Spleen (tissue), 11 donors: ENCODE measurements at regions not wholly inside any gene's neighbourhood (a gene's known extent, or its start where the extent isn't known, plus 50 kb on each side); places are given as distances from the start of the nearest gene placed in this dataset.
"Not testable (repeated sequence)": the region's sequence is repeated elsewhere in the genome, so short reads cannot be mapped to it uniquely, and the experiment has no call there.

Experiments
- DNase-seq: peaks from one replicate; pipeline ENCODE4 v3.0.0-alpha.2; 2020
- H3K27ac ChIP-seq, 8 donors: fragments of 200-600 bp; sonication (generic) in 7 of 8; 1 replicate in 4 of 8; 2 replicates in 4 of 8; pipeline versions ENCODE4 v1.5.0 to v1.8.0; 2016 to 2021; ENCODE audit warnings: inconsistent platforms in 4 of 8, mild to moderate bottlenecking in 4 of 8, moderate library complexity in 1 of 8
- H3K27me3 ChIP-seq, 7 donors: fragments of 200-600 bp; sonication (generic) in 6 of 7; replicated peaks in 1 of 7; 1 replicate in 4 of 7; 2 replicates in 3 of 7; pipeline versions ENCODE4 v1.5.0 to v1.8.0; 2016 to 2021; ENCODE audit warnings: inconsistent platforms in 3 of 7, mild to moderate bottlenecking in 1 of 7
- H3K36me3 ChIP-seq, 6 donors: fragments of 200-600 bp; sonication (generic) in 5 of 6; 1 replicate in 4 of 6; 2 replicates in 2 of 6; pipeline versions ENCODE4 v1.5.0 to v1.8.0; 2016 to 2021; ENCODE audit warnings: inconsistent platforms in 2 of 6
- H3K4me1 ChIP-seq, 6 donors: fragments of 200-600 bp; sonication (generic) in 5 of 6; 1 replicate in 3 of 6; 2 replicates in 3 of 6; pipeline versions ENCODE4 v1.5.0 to v1.8.0; 2016 to 2021; ENCODE audit warnings: inconsistent platforms in 3 of 6
- H3K4me3 ChIP-seq, 8 donors: fragments of 200-600 bp; sonication (generic) in 7 of 8; 1 replicate in 4 of 8; 2 replicates in 4 of 8; pipeline versions ENCODE4 v1.5.0 to v1.8.0; 2016 to 2021; ENCODE audit warnings: inconsistent platforms in 4 of 8, mild to moderate bottlenecking in 4 of 8, moderate library complexity in 2 of 8
- H3K9me3 ChIP-seq, 8 donors: fragments of 200-600 bp; sonication (generic) in 7 of 8; 1 replicate in 4 of 8; 2 replicates in 4 of 8; pipeline versions ENCODE4 v1.5.0 to v1.8.0; 2016 to 2021; ENCODE audit warnings: inconsistent platforms in 4 of 8
- POLR2A ChIP-seq, 3 donors: fragments of 450-650 bp; IDR thresholded peaks; one replicate each; pipeline ENCODE4 v1.5.1; 2017; ENCODE audit warnings: antibody characterized with exemption in 3 of 3, mild to moderate bottlenecking in 1 of 3
- POLR2AphosphoS5 ChIP-seq, 3 donors: sonication (generic); formaldehyde crosslinking; IDR thresholded peaks; one replicate each; pipeline ENCODE4 v1.5.1; 2017; ENCODE audit warnings: antibody characterized with exemption in 3 of 3
- WGBS, 5 donors: extraction: QIAGEN DNeasy Blood & Tissue Kit in 3 of 5; methylation state at CpG; one replicate each; pipeline versions ENCODE4 v1.1.5 to v1.1.7; 2013 to 2018; 5-methylcytosine and 5-hydroxymethylcytosine counted together
- intact Hi-C: fragments of 100-400 bp; cut with DNase I; formaldehyde crosslinking; loops from one replicate; pipeline ENCODE4 v1.15.0; 2023; ENCODE audit warnings: low total_unique reads
- TF ChIP-seq, protein P1 (sequence below), 11 experiments: fragments of 200-600 bp in 7 of 11; fragments of 450-650 bp in 4 of 11; sonication (generic) in 4 of 11; IDR thresholded peaks in 8 of 11; conservative IDR thresholded peaks in 3 of 11; 1 replicate in 7 of 11; 2 replicates in 4 of 11; pipeline versions ENCODE4 v1.4.0 to v1.8.0; 2016 to 2021; ENCODE audit warnings: antibody characterized with exemption in 11 of 11, inconsistent platforms in 4 of 11, mild to moderate bottlenecking in 1 of 11
- donor health status: healthy with polysubstance abuse.
- donor health status: DM: no; HTN: no; CAD: no; lungs with moderate emphysema.
- donor health status: DM: no; HTN: no; CAD: no.
- donor health status: Bipolar disorder and iron deficiency.
- donor health status: healthy.
- donor health status: DM: no; HTN: no; CAD: no.
- donor health status: DM: yes; HTN: yes; CAD: no.

DNA sequence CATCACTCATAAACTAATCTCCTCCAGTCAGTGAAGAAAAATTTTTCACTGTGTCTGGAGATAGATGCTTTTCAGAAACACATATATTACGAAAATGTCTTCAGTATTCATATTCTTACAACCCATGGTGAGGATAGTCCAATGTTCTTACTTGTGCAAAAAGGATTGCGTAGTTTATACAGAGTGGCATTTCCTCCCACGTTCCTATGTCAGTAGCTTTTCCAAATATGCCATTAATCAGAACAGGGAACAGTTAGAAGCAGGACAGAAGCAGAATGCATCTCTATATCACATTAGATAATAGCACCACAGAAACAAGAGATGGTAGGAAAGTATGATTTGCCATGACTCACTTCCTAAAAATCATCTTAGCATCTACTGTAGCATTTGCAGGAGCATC lies 282.9 kb downstream of the SLITRK5 start:
- no peak for DNase-seq
- H3K9me3 ChIP-seq: no peaks in the 10 kb centered on the region
- no peak overlapping the region for H3K27ac ChIP-seq
- no peaks in the 10 kb centered on the region for H3K4me1 ChIP-seq
- H3K27me3 ChIP-seq: no peaks in the 10 kb centered on the region
- H3K4me3 ChIP-seq: no peak overlapping the region
- no peaks in the 10 kb centered on the region for H3K36me3 ChIP-seq
- TF ChIP-seq, protein P1, sequence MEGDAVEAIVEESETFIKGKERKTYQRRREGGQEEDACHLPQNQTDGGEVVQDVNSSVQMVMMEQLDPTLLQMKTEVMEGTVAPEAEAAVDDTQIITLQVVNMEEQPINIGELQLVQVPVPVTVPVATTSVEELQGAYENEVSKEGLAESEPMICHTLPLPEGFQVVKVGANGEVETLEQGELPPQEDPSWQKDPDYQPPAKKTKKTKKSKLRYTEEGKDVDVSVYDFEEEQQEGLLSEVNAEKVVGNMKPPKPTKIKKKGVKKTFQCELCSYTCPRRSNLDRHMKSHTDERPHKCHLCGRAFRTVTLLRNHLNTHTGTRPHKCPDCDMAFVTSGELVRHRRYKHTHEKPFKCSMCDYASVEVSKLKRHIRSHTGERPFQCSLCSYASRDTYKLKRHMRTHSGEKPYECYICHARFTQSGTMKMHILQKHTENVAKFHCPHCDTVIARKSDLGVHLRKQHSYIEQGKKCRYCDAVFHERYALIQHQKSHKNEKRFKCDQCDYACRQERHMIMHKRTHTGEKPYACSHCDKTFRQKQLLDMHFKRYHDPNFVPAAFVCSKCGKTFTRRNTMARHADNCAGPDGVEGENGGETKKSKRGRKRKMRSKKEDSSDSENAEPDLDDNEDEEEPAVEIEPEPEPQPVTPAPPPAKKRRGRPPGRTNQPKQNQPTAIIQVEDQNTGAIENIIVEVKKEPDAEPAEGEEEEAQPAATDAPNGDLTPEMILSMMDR (IDR thresholded peaks at IDR 0.05 in 8 of 11, conservative IDR thresholded peaks at IDR 0.05 in 3 of 11): no peak
- no peak for TF ChIP-seq POLR2AphosphoS5 (IDR thresholded peaks at IDR 0.05)
- no peak for TF ChIP-seq POLR2A (IDR thresholded peaks at IDR 0.05)
- 62 to 74% (median 72%) methylated on average over 3 of the region's 3 CpGs for WGBS, 5 donors
- intact Hi-C loops: no loop called here

DNA sequence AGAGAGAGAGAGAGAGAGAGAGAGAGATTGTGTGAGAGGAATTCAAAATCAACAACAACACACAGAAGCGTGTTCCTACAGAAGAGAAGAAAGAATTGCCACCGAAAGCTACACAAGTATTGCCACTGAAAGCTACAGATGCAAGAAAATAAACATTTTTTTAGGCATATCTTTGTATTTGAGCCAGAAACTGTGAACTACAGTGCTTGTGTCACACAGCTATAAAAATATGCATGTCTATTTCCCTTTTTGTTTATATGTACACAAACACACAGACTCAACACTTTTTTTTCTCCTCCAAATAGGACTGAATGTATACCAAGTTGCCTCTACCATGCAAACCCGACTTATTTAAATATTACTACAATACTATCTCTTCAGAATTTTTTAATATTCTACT lies 290.4 kb downstream of the SLITRK5 start:
- Histone ChIP-seq H3K36me3 (no peaks in the 10 kb centered on the region), H3K9me3 (no peaks in the 10 kb centered on the region), H3K4me3 (no peak overlapping the region), H3K27me3 (no peaks in the 10 kb centered on the region), H3K4me1 (no peaks in the 10 kb centered on the region), H3K27ac (no peak overlapping the region)
- TF ChIP-seq, protein P1 (IDR thresholded peaks at IDR 0.05 in 8 of 11, conservative IDR thresholded peaks at IDR 0.05 in 3 of 11): no peak
- TF ChIP-seq POLR2AphosphoS5 (IDR thresholded peaks at IDR 0.05) (no peak), POLR2A (IDR thresholded peaks at IDR 0.05) (no peak)
- DNase-seq: no peak
- intact Hi-C loops: no loop called here
- WGBS, 5 donors: 75 to 88% (median 82%) methylated on average over 3 of the region's 3 CpGs

DNA sequence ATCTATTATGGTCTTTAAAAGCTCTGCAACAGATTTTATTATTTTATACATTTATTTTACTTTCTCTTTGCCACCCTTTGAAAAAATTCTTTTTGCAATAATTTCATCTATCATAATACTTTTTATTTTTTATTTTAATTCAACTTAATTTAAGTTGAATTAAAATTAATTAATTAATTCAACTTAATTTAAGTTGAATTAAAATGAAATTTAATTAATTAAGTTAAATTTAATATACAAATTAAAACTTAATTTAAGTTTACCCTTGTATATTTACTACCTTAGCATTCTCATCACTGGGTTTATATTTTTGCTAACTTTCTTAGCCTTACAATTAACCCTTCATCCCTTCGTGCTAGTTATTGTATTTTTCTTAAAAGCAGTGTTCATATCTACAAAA lies 301.4 kb downstream of the SLITRK5 start:
- TF ChIP-seq, protein P1 (IDR thresholded peaks at IDR 0.05 in 8 of 11, conservative IDR thresholded peaks at IDR 0.05 in 3 of 11): no peak
- TF ChIP-seq POLR2AphosphoS5 (IDR thresholded peaks at IDR 0.05) (no peak), POLR2A (IDR thresholded peaks at IDR 0.05) (no peak)
- Histone ChIP-seq H3K4me1 (no peaks in the 10 kb centered on the region), H3K27me3 (no peaks in the 10 kb centered on the region), H3K36me3 (no peaks in the 10 kb centered on the region), H3K4me3 (no peak overlapping the region), H3K27ac (no peak overlapping the region), H3K9me3 (peaks cover 0 to 15% (median 1%) of the 10 kb centered on the region in 8 donors)
- WGBS, 5 donors: 54 to 75% (median 73%) methylated on average over 1 of the region's 1 CpG
- DNase-seq: no peak
- intact Hi-C loops: no loop called here

DNA sequence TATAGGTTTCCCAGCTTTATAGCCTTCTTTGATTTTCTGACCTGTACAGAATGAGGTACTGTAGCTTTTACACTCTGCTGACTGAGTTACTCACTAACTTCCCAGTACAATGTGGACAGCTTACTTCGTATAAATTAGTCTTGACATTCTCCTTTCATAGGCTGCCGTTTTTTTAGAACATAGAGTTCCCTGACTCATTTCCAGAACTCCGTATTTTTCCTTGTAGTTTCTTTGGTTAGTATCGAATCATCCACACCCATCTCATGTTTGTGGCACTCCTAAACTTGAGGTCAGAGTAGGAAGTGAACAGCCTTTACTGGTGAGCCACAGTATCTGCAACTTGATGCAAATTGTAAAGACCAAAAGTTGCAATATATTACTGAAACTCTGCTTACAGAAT lies 303.9 kb downstream of the SLITRK5 start:
- peaks cover 0 to 9% (median 1%) of the 10 kb centered on the region in 8 donors for H3K9me3 ChIP-seq
- H3K36me3 ChIP-seq: no peaks in the 10 kb centered on the region
- TF ChIP-seq, protein P1 (IDR thresholded peaks at IDR 0.05 in 8 of 11, conservative IDR thresholded peaks at IDR 0.05 in 3 of 11): no peak
- TF ChIP-seq POLR2A (IDR thresholded peaks at IDR 0.05): no peak
- TF ChIP-seq POLR2AphosphoS5 (IDR thresholded peaks at IDR 0.05): no peak
- intact Hi-C loops: no loop called here
- H3K4me3 ChIP-seq: no peak overlapping the region
- no peaks in the 10 kb centered on the region for H3K4me1 ChIP-seq
- H3K27ac ChIP-seq: no peak overlapping the region
- DNase-seq: no peak
- WGBS, 5 donors: 80 to 90% (median 85%) methylated on average over 4 of the region's 4 CpGs
- H3K27me3 ChIP-seq: no peaks in the 10 kb centered on the region

DNA sequence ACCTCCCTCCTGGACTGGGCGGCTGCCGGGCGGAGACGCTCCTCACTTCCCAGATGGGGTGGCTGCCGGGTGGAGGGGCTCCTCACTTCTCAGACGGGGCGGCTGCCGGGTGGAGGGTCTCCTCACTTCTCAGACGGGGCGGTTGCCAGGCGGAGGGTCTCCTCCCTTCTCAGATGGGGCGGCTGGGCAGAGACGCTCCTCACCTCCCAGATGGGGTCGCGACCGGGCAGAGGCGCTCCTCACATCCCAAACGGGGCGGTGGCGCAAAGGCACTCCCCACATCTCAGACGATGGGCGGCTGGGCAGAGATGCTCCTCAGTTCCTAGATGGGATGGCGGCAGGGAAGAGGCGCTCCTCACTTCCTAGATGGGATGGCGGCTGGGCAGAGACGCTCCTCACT lies 305.5 kb downstream of the SLITRK5 start:
- H3K4me1 ChIP-seq, H3K4me3 ChIP-seq, H3K27me3 ChIP-seq, H3K27ac ChIP-seq, DNase-seq, H3K36me3 ChIP-seq, H3K9me3 ChIP-seq, intact Hi-C loops: not testable (repeated sequence)
- whole genome bisulfite sequencing, 5 donors: 94 to 96% (median 96%) methylated on average over 7 to 26 of the region's 26 CpGs
